ENCODE measurements at regions not wholly inside any gene's neighbourhood (a gene's known extent, or its start where the extent isn't known, plus 50 kb on each side); places are given as distances from the start of the nearest gene placed in this dataset.

GRCh38 chr4:81552086-81552485 lies 80.4 kb upstream of the RASGEF1B start:
- intact Hi-C loops (cut with DNase I; ENCODE audit: low total_unique reads), result no loop called here
- Histone ChIP-seq H3K4me3 (no peak overlapping the region), H3K27me3 (no peaks in the 10 kb centered on the region), H3K36me3 (no peaks in the 10 kb centered on the region), H3K27ac (no peak overlapping the region), H3K4me1 (peaks cover 0 to 36% (median 0%) of the 10 kb centered on the region in 4 donors), H3K9me3 (no peaks in the 10 kb centered on the region)
- WGBS, 2 donors (ENCODE audit: low coverage in 1 of 2), result 59 to 85% methylated on average over 1 of the region's 1 CpG
- DNase-seq, result no peak
- TF ChIP-seq POLR2AphosphoS5 (IDR thresholded peaks at IDR 0.05), result no peak
- TF ChIP-seq CTCF (IDR thresholded peaks at IDR 0.05), result no peak
- TF ChIP-seq POLR2A (IDR thresholded peaks at IDR 0.05), result no peak
- TF ChIP-seq EP300 (IDR thresholded peaks at IDR 0.05; ENCODE audit: low read depth), result no peak
- in situ Hi-C loops (cut with MboI; ENCODE audit: low pct_ligation_motif_present in 1 of 4, low pct_unique_long_range_greater_than_20kb in 1 of 4, low sequenced_read_pairs in 3 of 4), result no loop called here

GRCh38 chr4:81550388-81550859 lies 78.7 kb upstream of the RASGEF1B start:
- 86% methylated on average over 5 of the region's 5 CpGs; no CpG with 5 or more reads in 1 of the 2 donors for WGBS, 2 donors (ENCODE audit: low coverage in 1 of 2)
- intact Hi-C loops (cut with DNase I; ENCODE audit: low total_unique reads), result no loop called here
- no peak overlapping the region for H3K4me3 ChIP-seq
- peaks cover 0 to 22% (median 0%) of the 10 kb centered on the region in 4 donors for H3K4me1 ChIP-seq
- in situ Hi-C loops (cut with MboI; ENCODE audit: low pct_ligation_motif_present in 1 of 4, low pct_unique_long_range_greater_than_20kb in 1 of 4, low sequenced_read_pairs in 3 of 4), result no loop called here
- H3K9me3 ChIP-seq, result no peaks in the 10 kb centered on the region
- H3K27me3 ChIP-seq, result no peaks in the 10 kb centered on the region
- no peaks in the 10 kb centered on the region for H3K36me3 ChIP-seq
- no peak for DNase-seq
- H3K27ac ChIP-seq, result no peak overlapping the region
- TF ChIP-seq EP300 (IDR thresholded peaks at IDR 0.05; ENCODE audit: low read depth), result no peak
- TF ChIP-seq CTCF (IDR thresholded peaks at IDR 0.05), result no peak
- TF ChIP-seq POLR2A (IDR thresholded peaks at IDR 0.05), result no peak
- TF ChIP-seq POLR2AphosphoS5 (IDR thresholded peaks at IDR 0.05), result no peak

GRCh38 chr4:81549984-81550383 lies 78.3 kb upstream of the RASGEF1B start:
- no peak overlapping the region for H3K27ac ChIP-seq
- WGBS, 2 donors (ENCODE audit: low coverage in 1 of 2), result 70 to 72% methylated on average over 2 to 6 of the region's 7 CpGs

GRCh38 chr4:81546777-81547176 lies 75.1 kb upstream of the RASGEF1B start:
- no peak overlapping the region for H3K27ac ChIP-seq
- TF ChIP-seq POLR2A (IDR thresholded peaks at IDR 0.05), result no peak
- H3K4me1 ChIP-seq, result peaks cover 0 to 11% (median 0%) of the 10 kb centered on the region in 4 donors
- no peaks in the 10 kb centered on the region for H3K9me3 ChIP-seq
- no peaks in the 10 kb centered on the region for H3K27me3 ChIP-seq
- no peaks in the 10 kb centered on the region for H3K36me3 ChIP-seq
- in situ Hi-C loops (cut with MboI; ENCODE audit: low pct_ligation_motif_present in 1 of 4, low pct_unique_long_range_greater_than_20kb in 1 of 4, low sequenced_read_pairs in 3 of 4) (loop anchor here in 1 of 4 donors (25.0 kb wide), 1 partner anchor 109 kb away; no protein-coding TSS in a partner anchor), intact Hi-C loops (cut with DNase I; ENCODE audit: low total_unique reads) (no loop called here)
- WGBS, 2 donors (ENCODE audit: low coverage in 1 of 2), result 86 to 91% methylated on average over 2 of the region's 2 CpGs
- no peak for DNase-seq
- H3K4me3 ChIP-seq, result no peak overlapping the region

More at GRCh38 chr4:81549984-81550383, 78.3 kb upstream of the RASGEF1B start:
- intact Hi-C loops (cut with DNase I; ENCODE audit: low total_unique reads), result no loop called here
- H3K4me3 ChIP-seq, result no peak overlapping the region
- no peaks in the 10 kb centered on the region for H3K27me3 ChIP-seq
- in situ Hi-C loops (cut with MboI; ENCODE audit: low pct_ligation_motif_present in 1 of 4, low pct_unique_long_range_greater_than_20kb in 1 of 4, low sequenced_read_pairs in 3 of 4), result loop anchor here in 1 of 4 donors (25.0 kb wide), 1 partner anchor 113 kb away; no protein-coding TSS in a partner anchor
- no peak for DNase-seq
- no peaks in the 10 kb centered on the region for H3K36me3 ChIP-seq
- H3K4me1 ChIP-seq, result peaks cover 0 to 22% (median 0%) of the 10 kb centered on the region in 4 donors
- TF ChIP-seq CTCF (IDR thresholded peaks at IDR 0.05) (no peak), POLR2A (IDR thresholded peaks at IDR 0.05) (no peak)
- H3K9me3 ChIP-seq, result no peaks in the 10 kb centered on the region

All from transverse colon (tissue), 4 donors.